GM12873 (cell line): ENCODE measurements at regions not wholly inside any gene's neighbourhood (a gene's known extent, or its start where the extent isn't known, plus 50 kb on each side); places are given as distances from the start of the nearest gene placed in this dataset.

Source experiments
- CTCF ChIP-seq: IDR thresholded peaks from 2 replicates; pipeline ENCODE4 v1.5.1; 2012; ENCODE audit warnings: low read depth, mild to moderate bottlenecking, moderate library complexity, low read length, control low read depth; ENCODE audit not compliant: insufficient read depth; ENCODE audit errors: missing control alignments

- no peak for TF ChIP-seq CTCF
These were observed 79.8 kb upstream of the STK17B start for GRCh38 chr2:196251132-196251531.

GRCh38 chr2:196252408-196253115, 81.2 kb upstream of the STK17B start:
- TF ChIP-seq CTCF: no peak

- TF ChIP-seq CTCF: no peak
These were observed 81.7 kb upstream of the STK17B start for GRCh38 chr2:196253116-196253480.

GRCh38 chr2:196256585-196256984, 85.2 kb upstream of the STK17B start:
- TF ChIP-seq CTCF: no peak

GRCh38 chr2:196257086-196257485, 85.7 kb upstream of the STK17B start:
- no peak for TF ChIP-seq CTCF

- TF ChIP-seq CTCF: no peak
These were observed 87.0 kb upstream of the STK17B start for GRCh38 chr2:196258407-196258806.

- no peak for TF ChIP-seq CTCF
These were observed 88.4 kb upstream of the STK17B start for GRCh38 chr2:196259507-196260481.
